Activated CD4-positive, alpha-beta T cell treated with anti-CD3 and anti-CD28 coated beads, Interleukin-2, Interleukin-4, amounts not matched to agents 100 ng/mL and 50 ng/mL, durations not matched to agents 16 hours and 8 hours (primary cell): ENCODE measurements at regions not wholly inside any gene's neighbourhood (a gene's known extent, or its start where the extent isn't known, plus 50 kb on each side); places are given as distances from the start of the nearest gene placed in this dataset.

Source experiments
- DNase-seq: peaks from one replicate; pipeline ENCODE4 v3.0.0-alpha.2; 2020; ENCODE audit warnings: low spot score

DNA sequence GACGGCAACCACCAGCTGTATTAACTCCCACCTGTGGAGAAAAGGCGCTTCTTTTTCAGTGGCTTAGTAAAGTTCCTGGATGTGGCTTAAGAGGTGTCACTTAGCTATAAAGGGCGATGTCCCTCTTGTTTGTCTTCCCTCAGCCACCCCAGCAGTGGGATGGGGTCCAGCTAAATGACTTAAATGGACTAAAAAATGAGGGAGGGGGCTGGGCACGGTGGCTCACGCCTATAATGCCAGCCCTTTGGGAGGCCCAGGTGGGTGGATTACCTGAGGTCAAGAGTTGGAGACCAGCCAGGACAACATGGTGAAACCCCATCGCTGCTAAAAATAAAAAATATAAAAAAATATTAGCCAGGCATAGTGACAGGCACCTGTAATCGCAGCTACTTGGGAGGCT lies 667.5 kb upstream of the RBFOX1 start:
- no peak for DNase-seq

DNA sequence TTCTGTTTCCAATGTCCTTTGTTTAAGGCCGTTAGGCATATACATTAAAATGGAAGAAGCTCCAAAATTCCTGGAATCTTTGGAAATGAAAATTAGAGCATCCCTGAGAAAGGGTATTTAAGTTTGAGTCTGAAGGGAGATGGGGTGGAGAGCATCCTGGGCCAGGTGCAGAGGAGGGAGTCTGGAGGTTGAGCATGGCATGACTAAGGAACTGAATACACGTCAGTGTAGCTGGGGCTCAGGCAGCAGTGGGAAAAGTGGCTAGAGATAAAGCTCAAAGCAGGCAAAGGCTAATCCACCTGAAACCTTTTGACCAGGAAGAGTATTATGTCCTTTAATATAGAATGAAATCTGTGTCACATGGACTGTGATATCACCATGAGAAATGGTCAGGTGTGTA lies 669.0 kb upstream of the RBFOX1 start:
- no peak for DNase-seq

DNA sequence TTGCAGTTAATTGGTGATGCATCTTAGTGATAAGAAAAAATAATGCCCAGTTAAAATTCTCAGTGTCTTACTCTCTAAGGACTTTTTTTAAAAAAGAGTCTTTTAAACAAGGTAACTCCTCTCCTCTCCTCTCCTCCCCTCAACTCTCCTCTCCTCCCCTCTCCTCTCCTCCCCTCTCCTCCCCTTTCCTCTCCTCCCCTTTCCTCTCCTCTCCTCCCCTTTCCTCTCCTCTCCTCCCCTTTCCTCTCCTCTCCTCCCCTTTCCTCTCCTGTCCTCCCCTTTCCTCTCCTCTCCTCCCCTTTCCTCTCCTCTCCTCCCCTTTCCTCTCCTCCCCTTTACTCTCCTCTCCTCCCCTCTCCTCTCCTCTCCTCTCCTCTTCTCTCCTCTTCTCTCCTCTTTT lies 675.9 kb upstream of the RBFOX1 start:
- DNase-seq, result no peak

DNA sequence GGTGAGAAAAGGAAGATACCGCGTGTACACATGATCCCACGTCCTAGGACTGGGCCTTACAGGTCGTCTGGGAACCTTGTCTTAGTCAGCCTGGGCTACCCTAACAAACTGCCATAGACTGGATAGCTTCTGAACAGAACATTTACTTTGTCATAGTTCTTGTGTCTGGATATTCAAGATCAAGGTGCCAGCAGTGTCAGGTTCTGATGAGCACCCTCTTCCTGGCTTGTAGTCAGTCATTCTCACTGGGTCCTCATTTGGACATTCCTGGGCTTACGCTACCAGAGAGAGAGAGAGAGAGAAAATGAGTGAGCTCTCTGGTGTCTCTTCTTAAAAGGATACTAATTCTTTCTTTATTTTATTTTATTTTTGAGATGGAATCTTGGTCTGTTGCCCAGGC lies 685.8 kb upstream of the RBFOX1 start:
- DNase-seq, result no peak

DNA sequence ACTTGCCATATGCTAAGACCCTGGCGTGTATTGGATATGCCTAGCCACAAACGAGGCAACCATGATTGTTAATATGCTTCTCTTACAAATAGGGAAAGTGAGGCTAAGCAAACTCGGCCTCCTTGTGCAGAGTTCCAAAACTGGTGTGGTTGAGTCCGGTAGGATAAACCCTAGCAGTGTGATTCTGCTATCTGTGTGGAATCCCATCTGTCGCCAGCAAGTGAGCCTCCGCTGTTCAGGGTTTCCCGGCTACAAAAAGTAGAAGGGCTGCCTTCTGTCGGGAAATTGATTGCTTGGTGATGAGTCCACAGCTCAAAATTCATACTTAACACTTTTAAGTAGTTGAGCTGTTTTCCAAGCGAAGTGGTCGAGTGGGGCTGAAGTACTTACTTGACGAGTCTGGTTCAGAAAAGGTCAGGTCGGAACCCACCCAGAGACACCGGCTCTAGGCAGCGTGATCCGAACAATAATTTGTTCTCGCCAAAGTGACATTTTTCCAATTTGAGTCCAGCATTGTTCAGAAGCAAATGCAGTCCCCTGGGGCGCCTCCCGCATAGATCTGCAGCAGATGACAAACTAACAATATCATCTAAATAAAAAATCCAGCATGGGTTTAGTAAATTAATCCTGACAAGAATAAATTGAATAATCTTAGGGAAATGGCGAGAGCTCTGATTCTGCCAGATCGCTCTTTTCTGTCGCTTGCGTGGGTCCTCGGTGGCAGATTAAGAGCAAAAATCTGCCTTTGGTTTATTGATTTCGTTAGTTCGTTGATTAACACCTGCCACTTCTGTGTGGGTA lies 686.7 kb upstream of the RBFOX1 start:
- no peak for DNase-seq

DNA sequence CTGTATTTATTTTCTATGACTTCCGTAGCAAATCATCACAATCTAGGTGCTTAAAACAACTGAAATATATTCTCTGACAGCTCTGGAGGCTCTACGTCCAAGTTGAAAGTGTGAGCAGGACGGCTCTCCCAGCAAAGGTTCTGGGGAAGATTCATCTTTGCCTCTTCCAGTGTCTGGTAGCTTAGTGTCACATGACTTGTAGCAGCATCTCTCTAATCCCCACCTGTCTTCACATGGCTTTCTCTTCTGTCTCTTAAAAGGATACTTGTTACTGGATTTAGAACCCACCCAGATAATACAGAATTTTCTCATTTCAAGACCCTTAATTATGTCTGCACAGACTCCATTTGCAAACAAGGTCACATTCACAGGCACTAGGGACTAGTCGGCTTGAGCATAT lies 687.7 kb upstream of the RBFOX1 start:
- no peak for DNase-seq

DNA sequence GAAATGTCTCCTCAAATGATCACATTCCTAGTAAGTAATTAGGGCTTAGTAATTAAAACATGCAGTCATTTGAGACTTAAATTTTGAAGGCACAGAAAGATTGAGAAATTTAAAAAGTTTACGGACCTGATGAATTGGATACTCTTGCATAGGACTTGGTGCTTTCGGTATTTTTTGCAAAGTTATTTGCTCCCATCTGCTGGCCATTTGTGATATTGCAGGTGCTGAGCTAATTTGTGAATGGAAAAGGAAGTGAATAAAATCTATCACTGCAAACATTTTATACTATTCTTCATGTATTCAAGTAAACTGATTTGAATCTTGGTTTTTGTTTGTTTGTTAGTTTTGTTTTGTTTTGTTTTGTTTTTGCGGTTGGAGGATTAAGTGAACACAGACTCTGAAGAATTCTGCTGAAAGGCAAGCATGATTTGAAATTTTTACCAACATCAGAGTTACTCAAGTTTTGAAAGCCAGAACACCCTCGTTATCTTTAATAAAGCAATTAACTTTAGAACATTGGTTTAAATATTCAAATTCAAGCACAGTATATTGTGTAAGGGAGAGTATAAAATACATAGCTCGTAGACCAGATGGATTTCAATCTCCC lies 689.5 kb upstream of the RBFOX1 start:
- peak; percentile 64 for DNase-seq

DNA sequence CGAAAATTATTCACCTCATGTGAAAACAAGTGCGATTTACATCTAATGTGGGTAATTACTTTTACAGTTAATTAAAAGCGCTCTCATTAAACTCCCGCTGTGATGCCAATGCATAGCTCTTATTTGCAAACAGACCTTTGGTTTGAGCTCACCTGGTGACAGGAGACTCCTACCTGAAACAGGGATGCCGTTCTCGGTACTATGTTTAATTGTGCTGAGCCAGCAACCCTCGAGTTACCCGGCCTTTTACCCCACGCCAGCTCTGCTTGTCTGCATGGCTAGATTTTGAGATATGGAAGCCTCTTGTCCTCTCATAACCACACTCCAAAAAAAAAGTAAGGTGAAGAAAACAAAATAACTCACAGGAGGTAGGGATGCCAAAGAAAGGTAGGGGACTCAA lies 690.4 kb upstream of the RBFOX1 start:
- no peak for DNase-seq

DNA sequence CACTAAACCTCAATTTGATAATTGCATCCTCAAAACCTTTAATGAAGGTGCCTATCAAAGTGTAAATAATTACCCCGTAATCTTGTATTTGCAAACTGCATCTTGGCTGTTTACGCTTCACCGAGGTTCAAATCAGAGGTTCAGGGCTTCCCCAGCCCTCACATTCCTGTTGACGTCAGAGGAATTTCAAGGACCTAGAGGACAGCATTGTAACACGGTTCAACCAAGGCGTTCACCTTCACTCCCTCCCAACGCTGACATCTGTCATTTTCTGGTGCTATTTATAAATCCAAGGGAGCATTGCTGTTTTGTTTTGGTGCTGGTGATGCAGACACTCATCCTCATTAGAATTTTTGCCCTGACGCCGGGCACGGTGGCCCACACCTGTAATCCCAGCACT lies 691.6 kb upstream of the RBFOX1 start:
- DNase-seq, result no peak

DNA sequence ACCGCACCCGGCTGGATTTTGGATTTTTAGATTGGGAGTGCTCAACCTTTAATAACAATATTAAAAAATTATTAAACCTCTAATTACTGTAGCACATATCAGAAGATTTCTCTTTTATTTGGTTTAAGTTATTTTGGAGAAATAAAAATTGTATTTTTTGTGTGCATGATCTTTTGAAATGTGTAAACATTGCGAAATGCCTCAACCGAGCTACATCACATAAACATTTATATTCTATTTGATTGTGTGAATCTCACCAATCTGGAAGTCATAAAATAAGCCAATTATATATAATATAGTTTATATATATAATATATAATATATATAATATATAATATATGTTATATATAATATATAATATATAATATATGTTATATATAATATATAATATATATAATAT lies 696.2 kb upstream of the RBFOX1 start:
- no peak for DNase-seq

DNA sequence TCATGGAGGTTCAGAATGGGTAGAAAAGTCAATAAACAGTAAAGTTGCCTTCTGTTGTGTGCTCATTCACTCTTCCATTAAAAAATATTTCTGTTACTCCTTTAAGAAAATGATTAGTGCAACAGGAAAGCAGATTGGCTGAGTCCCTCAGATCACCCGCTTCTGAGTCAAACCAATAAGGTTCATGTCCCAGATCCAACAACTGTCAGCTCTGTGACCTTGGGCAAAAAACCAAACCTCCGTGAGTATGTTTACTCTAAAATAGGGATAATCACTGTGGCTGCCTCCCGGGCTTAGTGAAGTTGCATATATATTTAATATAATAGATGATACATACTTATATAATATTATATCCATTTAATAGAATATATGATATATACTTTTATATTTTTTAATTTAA lies 698.5 kb upstream of the RBFOX1 start:
- no peak for DNase-seq

DNA sequence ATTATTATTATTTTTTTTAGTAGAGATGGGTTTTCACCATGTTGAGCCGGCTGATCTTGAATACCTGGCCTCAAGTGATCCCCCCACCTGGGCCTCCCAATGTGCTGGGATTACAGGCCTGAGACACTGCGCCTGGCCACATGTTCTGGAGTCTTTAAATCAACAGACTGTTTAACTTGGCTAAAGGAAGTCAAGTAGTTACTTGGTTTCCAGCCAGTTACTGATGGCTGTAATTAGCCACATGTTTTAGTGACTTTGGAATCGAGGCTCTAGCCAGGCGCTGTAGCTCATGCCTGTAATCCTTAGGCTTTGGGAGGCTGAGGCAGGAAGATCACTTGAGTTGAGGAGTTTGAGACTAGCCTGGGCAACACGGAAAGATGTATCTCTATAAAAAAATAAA lies 699.2 kb upstream of the RBFOX1 start:
- no peak for DNase-seq

DNA sequence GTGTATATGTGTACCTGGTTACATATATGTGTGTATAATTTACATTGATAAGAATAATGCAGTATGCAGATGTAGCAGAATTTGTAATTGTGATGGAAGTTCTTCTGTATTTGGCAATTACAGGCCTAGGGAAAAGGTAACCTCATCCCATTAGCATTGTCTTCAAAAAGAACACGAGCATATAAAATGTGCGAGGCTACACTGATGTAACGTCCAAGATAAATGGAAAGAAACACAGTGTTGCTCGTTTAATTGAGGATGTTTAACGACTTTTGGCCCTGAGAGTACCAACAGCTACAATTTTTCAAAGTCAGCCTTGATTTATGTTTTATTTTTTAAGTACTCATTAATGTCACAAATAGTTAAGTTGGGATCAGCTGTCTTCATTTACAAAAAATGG lies 703.5 kb upstream of the RBFOX1 start:
- no peak for DNase-seq

DNA sequence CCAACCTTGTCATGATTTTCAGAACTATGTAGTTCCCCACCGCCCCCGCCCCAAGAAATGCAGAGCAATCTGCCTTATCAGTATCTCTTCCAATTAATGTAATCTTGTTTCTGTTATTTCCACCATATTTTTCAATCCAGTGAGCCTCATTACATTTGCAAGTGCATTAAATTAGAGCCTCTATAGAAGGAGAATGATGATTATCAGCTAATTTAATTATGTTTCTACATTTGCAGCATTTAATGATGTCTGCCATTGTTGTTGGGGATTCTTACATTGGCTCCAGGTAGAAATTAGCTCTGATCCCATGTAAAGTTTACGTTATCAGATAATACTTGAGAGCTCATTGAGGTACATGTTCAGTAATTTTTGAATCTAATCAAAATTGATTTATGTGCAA lies 707.0 kb upstream of the RBFOX1 start:
- no peak for DNase-seq

DNA sequence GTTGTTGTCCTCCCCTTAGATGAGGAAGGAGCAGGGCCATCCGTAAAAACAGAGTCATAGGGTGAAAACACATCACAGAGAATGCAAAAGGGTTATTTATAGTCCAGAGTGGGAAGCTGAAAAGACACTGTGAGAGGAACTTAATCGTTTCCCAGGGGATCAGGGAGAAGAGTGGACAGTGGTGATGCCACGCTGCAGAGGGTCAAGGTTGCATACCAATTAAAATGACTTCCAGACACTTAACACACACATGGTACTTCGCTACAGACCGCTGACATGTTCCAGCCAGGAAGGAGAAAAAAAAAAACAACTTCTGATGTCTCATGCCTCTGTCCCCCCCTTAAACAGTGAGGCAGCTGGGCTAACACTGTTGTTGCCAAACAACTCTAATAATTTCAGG lies 713.8 kb upstream of the RBFOX1 start:
- no peak for DNase-seq

DNA sequence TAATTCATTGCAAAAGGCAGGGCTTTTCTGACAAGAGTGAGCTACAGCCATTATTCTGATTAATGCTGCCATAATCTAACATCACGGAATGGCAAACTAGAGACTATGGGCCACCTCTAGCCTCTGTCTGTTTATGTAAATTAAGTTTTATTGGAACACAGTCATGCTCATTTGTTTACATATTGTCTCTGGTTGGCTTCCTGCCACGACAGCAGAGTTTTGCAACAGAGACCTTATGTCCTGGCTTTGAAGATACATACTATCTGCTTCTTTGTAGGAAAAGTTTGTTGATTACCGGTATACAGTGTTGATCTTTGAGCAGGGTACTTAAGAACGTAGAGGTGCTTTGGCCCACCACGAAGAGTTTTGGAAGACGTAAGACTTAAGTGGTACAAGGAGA lies 715.9 kb upstream of the RBFOX1 start:
- DNase-seq, result no peak

DNA sequence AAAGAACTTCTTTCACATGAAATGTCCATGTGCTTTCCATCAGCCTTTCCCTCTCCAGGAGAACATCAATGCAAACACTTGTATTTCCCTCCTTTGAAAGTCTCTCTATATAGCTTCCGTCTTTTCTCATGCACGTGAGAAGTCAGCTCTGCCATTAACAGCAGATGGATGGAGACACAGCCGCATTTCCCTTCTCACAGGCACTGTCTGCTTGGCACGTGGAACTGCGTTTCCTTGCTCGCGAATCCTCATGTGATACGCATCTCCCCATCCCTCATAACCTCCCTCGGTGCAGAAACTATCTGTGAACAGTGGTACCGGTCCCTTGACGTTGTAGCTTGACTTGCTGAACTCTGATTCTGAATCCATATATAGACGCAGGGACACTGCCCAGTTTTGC lies 717.0 kb upstream of the RBFOX1 start:
- DNase-seq, result no peak

DNA sequence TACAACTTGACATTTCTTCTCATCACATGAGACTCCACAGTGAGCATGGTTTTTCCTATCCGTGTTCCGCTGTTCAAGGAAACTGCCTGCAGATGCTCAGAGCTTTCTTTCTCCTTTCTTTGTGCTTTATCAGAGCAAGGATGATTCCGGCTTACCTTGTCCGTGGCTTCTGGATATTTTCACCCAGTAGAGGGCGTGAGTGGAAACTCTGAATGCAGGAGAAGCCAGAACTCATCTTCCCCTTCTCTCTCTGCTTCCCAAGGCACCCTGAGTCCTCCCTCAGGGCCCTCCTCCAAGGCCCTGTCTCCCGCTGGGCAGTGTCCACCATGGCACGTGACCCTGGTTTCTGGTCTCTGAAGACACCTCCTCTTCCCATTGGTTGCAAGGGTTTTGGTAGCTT lies 721.1 kb upstream of the RBFOX1 start:
- DNase-seq, result no peak

DNA sequence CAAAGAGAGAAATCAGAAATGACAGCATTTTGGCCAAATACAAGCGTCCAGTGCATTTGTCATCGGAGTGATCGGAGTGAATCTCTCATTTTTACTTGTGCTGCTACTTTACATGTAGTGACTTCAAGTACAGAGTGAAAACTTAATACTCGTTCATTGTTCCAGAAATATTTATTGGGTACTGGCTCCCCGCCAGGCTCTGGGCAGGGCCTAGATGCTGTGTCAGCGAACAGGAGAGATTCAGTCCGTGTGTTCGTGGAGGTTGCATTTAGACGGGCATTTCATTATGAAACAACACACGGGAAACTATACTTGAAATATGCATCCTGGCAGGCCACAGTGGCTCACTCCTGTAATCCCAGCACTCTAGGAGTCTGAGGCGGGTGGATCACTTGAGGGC lies 727.2 kb upstream of the RBFOX1 start:
- DNase-seq, result no peak

DNA sequence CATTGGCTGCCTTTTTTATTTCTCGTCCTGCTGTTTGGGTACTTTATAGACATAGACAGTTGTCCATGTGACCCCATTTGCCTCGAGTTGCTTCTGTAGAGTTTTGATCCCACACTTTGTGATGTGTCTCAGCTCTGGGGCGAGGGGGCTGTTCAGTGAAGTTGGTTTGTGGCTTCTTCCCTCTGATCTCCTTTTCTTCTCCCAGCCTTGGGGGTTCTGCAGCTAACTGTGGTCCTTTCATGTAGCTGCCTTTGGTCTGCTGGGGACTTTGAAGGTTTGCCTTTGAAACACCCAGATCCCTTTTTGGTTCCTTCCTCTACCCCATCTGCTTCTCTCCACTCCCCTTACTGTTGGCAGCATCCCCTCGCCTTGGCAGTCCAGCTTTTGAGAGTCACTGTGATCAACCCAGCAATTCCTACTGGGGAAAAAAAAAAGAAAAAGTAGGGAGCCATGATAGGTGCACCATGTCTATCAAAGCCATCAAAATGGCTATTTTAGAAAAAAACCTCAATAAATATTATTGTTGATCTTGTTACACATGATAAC lies 728.8 kb upstream of the RBFOX1 start:
- DNase-seq, result no peak

DNA sequence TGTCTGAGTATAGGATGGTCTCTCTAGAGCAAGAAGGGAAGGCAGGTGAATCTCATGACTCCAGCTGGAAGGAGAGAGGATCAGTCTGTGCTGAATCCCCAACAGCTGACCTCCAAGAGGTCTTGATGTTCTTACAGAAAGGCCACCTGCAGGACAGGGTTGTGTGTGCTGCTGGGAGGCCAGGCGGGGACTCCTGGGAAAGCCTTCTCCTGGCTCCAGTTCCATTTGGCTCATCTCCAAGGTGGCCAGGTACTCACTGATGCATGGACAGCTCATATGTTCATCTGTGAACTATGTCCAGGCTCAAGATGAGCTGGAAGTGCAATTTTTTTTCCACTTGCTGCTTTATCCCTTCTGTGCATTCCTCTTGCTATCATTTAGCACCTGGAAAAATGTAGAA lies 730.2 kb upstream of the RBFOX1 start:
- DNase-seq, result no peak

DNA sequence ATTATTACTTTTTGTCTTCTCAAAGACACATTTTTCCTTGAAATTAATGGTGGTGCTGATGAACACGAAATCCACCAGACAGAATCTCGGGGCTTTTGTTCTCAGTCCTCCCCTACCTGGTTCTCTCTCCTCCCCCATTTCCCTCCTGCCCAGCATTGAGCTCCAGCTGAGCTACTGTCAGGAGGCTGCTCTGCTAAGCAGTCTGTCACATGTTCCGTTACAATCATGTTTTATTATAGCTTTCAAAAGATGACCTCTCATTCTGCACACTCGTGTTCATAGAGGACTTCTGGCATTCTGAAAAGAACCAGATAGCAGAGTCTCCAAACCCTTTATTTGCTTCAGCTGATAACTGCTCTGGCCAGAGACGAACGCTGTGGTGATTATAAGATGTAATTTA lies 732.5 kb upstream of the RBFOX1 start:
- no peak for DNase-seq

DNA sequence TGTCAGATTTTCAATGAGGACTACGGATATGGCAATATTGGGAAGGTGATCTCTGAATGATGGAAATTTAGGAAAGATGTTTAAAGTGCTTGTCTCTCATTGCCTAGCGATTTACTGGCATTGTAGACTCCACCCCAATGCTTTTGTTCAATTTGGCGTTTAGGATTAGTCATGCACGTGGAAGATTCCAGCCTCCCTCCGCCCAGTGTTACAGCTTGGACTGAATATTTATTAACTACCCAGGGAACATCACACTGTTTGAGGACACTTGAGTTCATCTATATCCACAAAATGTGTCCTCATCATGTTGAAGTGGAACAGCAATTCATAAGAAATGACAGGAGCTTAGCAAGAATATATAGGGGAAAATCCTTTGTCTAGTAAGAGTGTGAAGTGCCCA lies 738.8 kb upstream of the RBFOX1 start:
- no peak for DNase-seq

DNA sequence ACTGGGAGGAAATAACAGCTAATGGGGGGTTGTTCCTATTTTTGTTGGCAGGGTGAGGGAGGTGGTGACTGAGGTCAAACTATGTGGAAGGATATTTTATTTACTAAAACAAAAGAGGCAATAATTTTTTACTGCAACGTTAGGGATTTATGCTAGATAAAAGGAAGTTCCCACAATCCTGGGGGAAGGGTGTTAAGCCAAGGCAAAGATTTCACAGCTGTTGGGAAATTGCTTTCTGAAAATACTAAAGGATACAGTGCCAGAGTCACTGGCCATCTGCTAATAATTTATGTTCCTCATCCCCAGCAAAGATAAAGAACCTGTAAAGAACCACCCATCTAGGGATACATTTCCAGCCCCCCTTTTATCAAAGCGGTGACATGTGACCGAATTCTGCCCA lies 756.0 kb upstream of the RBFOX1 start:
- DNase-seq, result no peak
